Right lobe of liver (tissue), 6 donors: ENCODE measurements at regions not wholly inside any gene's neighbourhood (a gene's known extent, or its start where the extent isn't known, plus 50 kb on each side); places are given as distances from the start of the nearest gene placed in this dataset.

Source experiments
- ATAC-seq, 4 donors: fragments of 200-7000 bp; cut with Tn5 transposase; one replicate each; pipeline ENCODE4 v1.9.1; 2020; ENCODE audit warnings: mild to moderate bottlenecking in 4 of 4, moderate library complexity in 4 of 4
- DNase-seq, 3 donors: peaks; one replicate each; pipeline ENCODE4 v3.0.0-alpha.2; 2020
- H3K27ac ChIP-seq, 3 donors: fragments of 200-600 bp; one replicate each; pipeline ENCODE4 v1.8.0; 2022
- H3K27me3 ChIP-seq, 2 donors: fragments of 200-600 bp; one replicate each; pipeline ENCODE4 v1.8.0; 2022
- H3K36me3 ChIP-seq, 4 donors: fragments of 200-600 bp; sonication (generic) in 1 of 4; one replicate each; pipeline versions ENCODE4 v1.5.1 to v1.8.0; 2017 to 2022; ENCODE audit warnings: control low read depth in 1 of 4
- H3K4me1 ChIP-seq, 4 donors: fragments of 200-600 bp; sonication (generic) in 1 of 4; one replicate each; pipeline versions ENCODE4 v1.5.1 to v1.8.0; 2017 to 2022; ENCODE audit warnings: control low read depth in 1 of 4
- H3K4me3 ChIP-seq, 3 donors: fragments of 200-600 bp; one replicate each; pipeline ENCODE4 v1.8.0; 2022
- H3K9me3 ChIP-seq, 4 donors: fragments of 200-600 bp; sonication (generic) in 1 of 4; one replicate each; pipeline versions ENCODE4 v1.5.1 to v1.8.0; 2017 to 2022; ENCODE audit warnings: control low read depth in 1 of 4
- CTCF ChIP-seq, 4 donors: fragments of 200-600 bp in 3 of 4; fragments of 450-650 bp in 1 of 4; IDR thresholded peaks; one replicate each; pipeline versions ENCODE4 v1.5.1 to v1.8.0; 2016 to 2022; ENCODE audit warnings: antibody characterized with exemption in 4 of 4, mild to moderate bottlenecking in 2 of 4
- POLR2A ChIP-seq: fragments of 450-650 bp; IDR thresholded peaks from one replicate; pipeline ENCODE4 v1.6.1; 2017; ENCODE audit warnings: antibody characterized with exemption, mild to moderate bottlenecking
- WGBS: methylation state at CpG from one replicate; pipeline ENCODE4 v1.1.6; 2018; ENCODE audit warnings: low coverage, low lambda C conversion rate; ENCODE audit not compliant: insufficient coverage; ENCODE audit errors: missing lambda C conversion rate; 5-methylcytosine and 5-hydroxymethylcytosine counted together
- intact Hi-C, 2 donors: fragments of 100-400 bp; cut with DNase I; formaldehyde crosslinking; loops; one replicate each; pipeline versions ENCODE4 v1.11.2 to v1.14.1; 2022
- donor health status: DM: no; HTN: yes; CAD: no.
- donor health status: DM: no; HTN: no; CAD: no.
- donor health status: DM: no; HTN: no; CAD: no.
- donor health status: DM: no; HTN: yes; CAD: no.
- donor health status: DM: no; HTN: yes; CAD: no.

- DNase-seq (peak in 1 of 3 donors; percentile 4), ATAC-seq (no peak)
- H3K4me1 ChIP-seq: peaks cover 0 to 11% (median 0%) of the 10 kb centered on the region in 4 donors
- TF ChIP-seq POLR2A (no peak), CTCF (IDR thresholded peaks at IDR 0.05) (no peak)
- no peak overlapping the region for H3K27ac ChIP-seq
- no peak overlapping the region for H3K4me3 ChIP-seq
- H3K9me3 ChIP-seq: no peaks in the 10 kb centered on the region
- 45% methylated on average over 4 of the region's 4 CpGs for WGBS
- H3K27me3 ChIP-seq: no peaks in the 10 kb centered on the region
- H3K36me3 ChIP-seq: no peaks in the 10 kb centered on the region
- intact Hi-C loops: no loop called here
These were observed 130.6 kb downstream of the SMAD6 start for GRCh38 chr15:66832664-66833063.

GRCh38 chr15:66833371-66833770 lies 131.3 kb downstream of the SMAD6 start:
- Histone ChIP-seq H3K36me3 (no peaks in the 10 kb centered on the region), H3K27me3 (no peaks in the 10 kb centered on the region), H3K4me1 (peaks cover 0 to 11% (median 0%) of the 10 kb centered on the region in 4 donors), H3K9me3 (no peaks in the 10 kb centered on the region), H3K27ac (no peak overlapping the region), H3K4me3 (no peak overlapping the region)
- TF ChIP-seq POLR2A (no peak), CTCF (IDR thresholded peaks at IDR 0.05) (no peak)
- ATAC-seq (no peak), DNase-seq (peak in 1 of 3 donors; percentile 25)
- intact Hi-C loops: no loop called here
- WGBS: 92% methylated on average over 2 of the region's 8 CpGs

- H3K9me3 ChIP-seq: no peaks in the 10 kb centered on the region
- peaks cover 0 to 11% (median 0%) of the 10 kb centered on the region in 4 donors for H3K4me1 ChIP-seq
- H3K36me3 ChIP-seq: no peaks in the 10 kb centered on the region
- no peak overlapping the region for H3K27ac ChIP-seq
- H3K27me3 ChIP-seq: no peaks in the 10 kb centered on the region
- H3K4me3 ChIP-seq: no peak overlapping the region
- 90% methylated on average over 3 of the region's 5 CpGs for WGBS
- intact Hi-C loops: no loop called here
- peak in 1 of 3 donors; percentile 10 for DNase-seq
- TF ChIP-seq CTCF (IDR thresholded peaks at IDR 0.05) (no peak), POLR2A (no peak)
- ATAC-seq: no peak
These were observed 131.8 kb downstream of the SMAD6 start for GRCh38 chr15:66833803-66834202.

- TF ChIP-seq CTCF (IDR thresholded peaks at IDR 0.05): no peak
- no peak for TF ChIP-seq POLR2A
- intact Hi-C loops: no loop called here
- Histone ChIP-seq H3K9me3 (no peaks in the 10 kb centered on the region), H3K27ac (no peak overlapping the region), H3K36me3 (no peaks in the 10 kb centered on the region), H3K4me3 (no peak overlapping the region), H3K27me3 (no peaks in the 10 kb centered on the region), H3K4me1 (peaks cover 0 to 8% (median 0%) of the 10 kb centered on the region in 4 donors)
- 83% methylated on average over 2 of the region's 11 CpGs for WGBS
- ATAC-seq: peak in 2 of 4 donors; percentile 54 to 62
- peak in 1 of 3 donors; percentile 38 for DNase-seq
These were observed 133.1 kb downstream of the SMAD6 start for GRCh38 chr15:66834881-66835878.
